ENCODE measurements at regions not wholly inside any gene's neighbourhood (a gene's known extent, or its start where the extent isn't known, plus 50 kb on each side); places are given as distances from the start of the nearest gene placed in this dataset.
"Not testable (repeated sequence)": the region's sequence is repeated elsewhere in the genome, so short reads cannot be mapped to it uniquely, and the experiment has no call there.

DNA sequence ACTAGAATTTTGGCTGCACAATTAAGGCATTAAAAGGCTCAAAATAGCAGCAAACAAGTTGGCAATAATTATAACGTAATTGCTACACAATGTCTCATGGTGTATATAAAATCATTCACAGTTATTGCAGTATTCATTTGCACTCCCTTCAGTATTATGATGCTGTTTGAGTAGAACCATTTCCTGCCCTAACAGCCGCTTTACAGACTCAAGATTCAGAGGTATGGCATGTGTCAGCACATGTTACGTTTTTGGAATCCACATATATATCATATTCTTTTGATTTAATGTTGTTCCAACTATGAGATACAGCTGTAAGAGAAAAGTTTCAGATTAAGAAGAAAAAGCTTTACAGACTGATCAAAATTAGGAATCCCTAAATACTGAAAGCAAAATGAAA is 56.3 kb upstream of the NCKAP5 start:
- no peak for DNase-seq (ENCODE audit: low read depth in 2 of 2)

DNA sequence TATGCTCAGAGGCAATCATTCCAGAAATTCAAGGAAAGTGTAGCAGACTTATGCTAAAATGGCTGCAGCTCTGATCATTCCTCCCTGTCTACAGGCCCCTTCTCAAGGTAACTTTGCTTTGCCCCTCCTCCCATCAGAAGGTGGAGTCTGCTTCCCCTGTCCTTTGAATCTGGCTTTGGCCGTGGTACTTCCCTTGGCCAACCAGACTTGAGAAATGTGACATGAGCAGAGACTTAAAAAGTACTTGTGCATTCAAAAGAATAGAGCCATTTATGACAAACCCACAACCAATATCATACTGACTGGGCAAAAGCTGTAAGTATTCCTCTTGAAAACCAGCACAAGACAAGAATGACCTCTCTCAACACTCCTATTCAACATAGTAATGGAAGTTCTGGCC is 59.5 kb upstream of the NCKAP5 start:
- DNase-seq (ENCODE audit: low read depth in 2 of 2), result no peak

DNA sequence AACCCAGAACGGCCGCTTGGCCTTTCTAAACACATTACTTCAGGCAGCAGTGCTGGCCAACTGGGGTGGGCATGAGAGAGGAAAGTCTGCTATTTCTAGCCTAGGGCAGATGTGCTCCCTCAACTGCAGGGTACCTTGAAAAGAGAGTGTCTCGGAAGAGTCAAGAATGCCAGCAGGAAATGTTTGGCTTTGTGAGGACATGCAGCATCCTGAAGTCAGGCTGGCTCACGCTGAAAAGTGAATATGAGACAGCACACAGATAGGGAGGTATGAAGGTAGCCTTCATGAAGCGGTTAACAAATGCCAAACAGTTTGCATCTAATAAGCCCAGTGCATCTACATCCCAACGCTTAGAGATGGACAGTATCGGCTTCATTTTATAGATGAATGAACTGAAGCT is 65.0 kb upstream of the NCKAP5 start:
- no peak for DNase-seq (ENCODE audit: low read depth in 2 of 2)

DNA sequence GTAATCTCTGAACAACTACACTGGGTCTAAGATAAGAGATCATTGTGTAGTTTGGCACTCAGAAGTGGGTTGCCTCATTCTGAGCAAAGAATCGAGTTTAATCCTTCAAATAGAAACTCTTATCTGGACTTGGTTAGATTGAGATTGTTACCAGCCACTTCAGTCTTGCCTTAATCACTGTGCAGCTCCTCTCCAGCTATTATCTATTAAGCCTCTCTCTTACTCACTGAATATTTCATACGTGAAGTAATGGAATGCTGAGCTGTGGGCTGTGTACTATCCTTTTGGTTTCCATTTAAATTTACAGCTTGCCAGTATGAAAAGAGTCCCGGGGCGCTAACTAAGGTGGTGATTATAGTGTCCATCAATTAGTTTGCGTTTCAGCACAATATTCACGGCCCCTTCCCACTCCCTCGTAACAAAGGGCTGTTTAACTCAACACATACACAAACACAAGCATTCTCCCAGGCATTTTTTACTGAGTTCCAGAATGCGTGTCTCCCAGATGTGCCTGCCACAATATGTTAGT is 65.7 kb upstream of the NCKAP5 start:
- no peak for DNase-seq (ENCODE audit: low read depth in 2 of 2)

DNA sequence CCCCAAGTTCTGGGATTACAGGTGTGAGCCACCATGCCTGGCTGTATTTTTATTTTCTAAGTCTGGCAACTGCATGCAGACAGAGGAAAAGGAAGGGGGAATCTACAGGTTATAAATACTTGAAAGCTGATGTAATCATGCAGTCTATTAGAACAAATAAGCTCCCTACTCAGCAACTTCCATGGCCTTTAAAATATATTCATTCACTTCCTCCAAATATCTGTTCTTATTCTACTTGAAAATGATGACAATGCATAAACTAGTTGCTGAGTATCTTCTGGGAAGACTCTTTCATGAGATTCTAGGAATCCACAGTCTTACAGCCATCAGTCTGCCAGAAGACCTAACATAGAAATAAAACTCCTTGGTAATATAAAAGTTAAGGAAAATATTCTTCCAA is 66.9 kb upstream of the NCKAP5 start:
- no peak for DNase-seq (ENCODE audit: low read depth in 2 of 2)

DNA sequence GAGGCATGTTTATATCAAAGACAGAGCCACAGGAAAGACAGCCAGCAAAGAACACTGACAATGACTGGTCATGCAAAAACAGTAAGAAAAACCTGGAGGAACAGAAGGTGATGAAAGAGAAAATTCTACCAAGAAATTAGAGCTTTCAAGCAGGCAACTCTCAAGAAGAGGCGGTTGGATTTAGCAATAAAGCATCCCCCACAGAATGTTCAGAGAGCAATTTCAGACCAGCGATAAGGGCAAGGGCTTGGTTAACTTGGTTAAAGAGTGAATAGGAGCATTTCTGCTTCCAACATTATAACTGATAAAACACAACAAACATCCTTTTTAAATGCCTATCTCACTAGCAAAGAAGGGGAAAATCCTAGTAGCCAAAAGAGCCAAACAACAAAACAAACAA is 68.0 kb upstream of the NCKAP5 start:
- no peak for DNase-seq (ENCODE audit: low read depth in 2 of 2)

DNA sequence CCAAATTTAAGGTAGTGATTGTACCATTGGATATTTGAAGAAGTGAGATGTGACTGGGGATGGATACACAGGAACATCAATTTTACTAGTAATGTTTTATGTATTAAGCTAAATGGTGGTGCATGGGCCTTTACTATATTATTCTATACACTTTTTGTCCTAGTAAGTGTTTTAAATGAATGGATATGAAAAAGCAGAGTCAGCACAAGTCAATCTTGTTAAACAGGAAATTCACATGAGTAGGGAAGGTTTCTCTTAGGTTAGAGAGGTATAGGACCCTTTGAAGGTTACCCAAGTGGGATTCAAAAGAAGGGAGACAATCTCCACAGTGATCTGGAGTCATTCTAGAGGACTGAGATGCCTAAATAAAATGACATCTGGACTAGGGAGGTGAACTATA is 71.8 kb upstream of the NCKAP5 start:
- DNase-seq (ENCODE audit: low read depth in 2 of 2), result no peak

DNA sequence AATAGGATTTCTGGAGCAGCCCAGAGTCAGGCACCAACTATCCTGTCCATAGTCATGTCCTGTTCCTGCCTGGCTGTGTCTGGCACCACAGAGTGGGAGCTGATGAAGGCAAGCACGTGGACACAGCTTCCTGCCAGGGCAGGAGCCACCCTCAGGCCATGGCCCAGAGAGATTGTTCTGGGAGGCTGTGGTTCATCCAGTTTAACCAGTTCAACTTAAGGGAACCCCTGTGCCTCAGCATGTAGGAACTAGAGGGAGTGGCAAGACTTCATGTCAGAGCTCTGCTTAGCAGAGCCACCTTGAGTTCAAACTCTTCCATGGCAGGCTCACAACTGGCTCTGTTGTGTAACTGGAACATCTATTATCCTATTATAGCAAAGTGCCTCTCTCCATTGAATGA is 73.2 kb upstream of the NCKAP5 start:
- DNase-seq (ENCODE audit: low read depth in 2 of 2), result no peak

DNA sequence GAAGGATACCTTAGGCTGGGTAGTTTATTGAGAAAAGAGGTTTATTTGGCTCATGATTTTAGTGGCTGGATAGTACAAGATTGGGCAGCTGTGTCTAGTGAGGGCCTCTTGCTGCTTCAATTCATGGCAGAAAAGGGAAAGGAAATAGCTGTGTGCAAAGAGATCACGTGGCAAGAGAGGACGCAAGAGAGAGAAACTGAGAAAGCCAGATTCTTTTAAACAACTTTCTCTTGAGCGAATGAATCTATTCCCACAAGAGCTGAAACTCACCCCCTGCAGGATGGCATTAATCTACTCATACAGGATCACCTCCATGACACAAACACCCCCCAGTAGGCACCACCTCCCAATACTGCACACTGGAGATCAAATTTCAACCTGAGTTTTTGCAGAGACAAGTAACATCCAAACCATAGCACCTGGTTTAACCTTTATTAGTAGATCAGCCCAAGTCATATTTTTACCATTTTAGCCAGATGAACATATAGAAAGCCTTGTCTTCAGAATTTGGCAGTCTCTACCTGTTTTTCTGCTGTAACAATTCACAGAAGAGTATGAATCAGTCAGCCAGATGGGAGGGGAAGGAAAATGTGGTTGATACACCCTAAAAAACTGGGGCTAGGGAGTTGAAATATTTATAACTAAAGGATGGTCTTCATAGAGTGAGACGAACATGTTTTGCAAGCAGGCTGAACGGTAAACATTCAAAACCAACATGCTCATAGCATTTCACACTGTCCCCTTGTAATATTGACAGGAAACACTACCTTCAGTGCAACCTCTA is 73.9 kb upstream of the NCKAP5 start:
- DNase-seq (ENCODE audit: low read depth in 2 of 2), result no peak

DNA sequence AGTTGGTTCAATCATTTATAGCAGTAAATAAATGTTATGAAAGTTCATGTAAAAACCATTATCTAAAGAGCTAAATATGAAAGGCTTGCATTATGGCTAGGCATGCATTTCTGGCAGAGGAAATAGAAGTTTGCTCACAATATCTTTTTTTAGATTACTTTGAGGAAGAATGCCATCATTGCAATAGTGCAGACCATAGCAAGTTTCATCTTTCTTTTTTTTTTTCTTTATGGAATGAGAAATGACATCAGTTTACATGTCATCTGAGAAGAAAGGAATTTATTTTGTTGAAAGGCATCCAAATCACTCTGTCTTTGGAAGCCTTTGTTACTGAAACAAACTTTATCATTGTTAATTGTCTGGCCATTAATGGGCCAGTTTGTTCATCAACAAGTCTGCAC is 74.5 kb upstream of the NCKAP5 start:
- no peak for DNase-seq (ENCODE audit: low read depth in 2 of 2)

DNA sequence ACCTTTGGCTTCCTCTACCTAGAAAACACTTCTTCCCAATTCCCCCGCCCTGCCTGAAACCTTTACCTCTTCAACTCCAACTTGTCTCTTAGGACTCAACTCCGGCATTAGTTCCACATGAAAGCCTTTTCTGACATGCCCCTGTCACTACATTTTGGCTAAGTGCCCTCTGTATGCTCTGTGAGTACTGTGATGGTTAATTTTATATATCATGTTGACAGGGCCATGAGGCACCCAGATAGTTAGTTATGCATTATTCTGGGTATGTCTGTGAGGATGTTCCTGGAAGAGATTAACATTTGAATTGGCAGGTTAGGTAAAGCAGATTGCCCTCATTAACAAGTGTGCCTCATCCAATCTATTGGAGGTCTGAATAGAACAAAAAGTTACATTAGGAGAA is 75.6 kb upstream of the NCKAP5 start:
- DNase-seq (ENCODE audit: low read depth in 2 of 2), result no peak

DNA sequence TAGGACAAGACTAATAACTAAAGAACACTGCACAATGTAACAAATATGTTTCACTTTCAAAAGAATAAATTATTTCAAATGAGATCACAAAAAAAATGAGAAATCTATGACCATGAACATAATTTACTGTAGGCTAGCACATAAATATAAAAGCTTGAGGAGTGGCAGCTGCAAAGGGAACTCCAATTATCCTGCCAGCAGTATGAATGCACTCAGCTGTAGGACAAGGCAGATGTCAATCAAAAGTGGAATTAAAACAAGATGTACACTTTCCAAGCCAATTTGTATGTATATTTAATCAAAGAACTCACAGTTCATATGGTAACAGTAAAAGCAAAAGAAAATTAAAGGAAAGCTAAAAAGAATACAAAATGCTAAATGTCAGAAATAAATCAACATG is 76.6 kb upstream of the NCKAP5 start:
- no peak for DNase-seq (ENCODE audit: low read depth in 2 of 2)

DNA sequence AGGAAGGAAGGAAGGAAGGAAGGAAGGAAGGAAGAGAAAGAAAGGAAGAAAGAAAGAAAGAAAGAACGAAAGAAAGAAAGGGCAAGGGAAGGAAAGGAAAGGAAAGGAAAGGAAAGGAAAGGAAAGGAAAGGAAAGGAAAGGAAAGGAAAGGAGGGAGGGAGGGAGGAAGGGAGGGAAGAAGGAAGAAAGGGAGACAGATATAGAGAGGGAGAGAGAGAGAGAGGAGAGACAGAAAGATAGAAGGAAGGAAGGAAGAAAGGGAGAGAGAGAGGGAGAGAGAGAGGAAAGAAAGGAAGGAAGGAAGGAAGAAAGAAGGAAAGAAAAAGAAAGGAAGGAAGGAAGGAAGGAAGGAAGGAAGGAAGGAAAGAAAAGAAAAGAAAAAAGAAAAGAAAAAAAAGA is 79.1 kb upstream of the NCKAP5 start:
- not testable (repeated sequence) for DNase-seq (ENCODE audit: low read depth in 2 of 2)

DNA sequence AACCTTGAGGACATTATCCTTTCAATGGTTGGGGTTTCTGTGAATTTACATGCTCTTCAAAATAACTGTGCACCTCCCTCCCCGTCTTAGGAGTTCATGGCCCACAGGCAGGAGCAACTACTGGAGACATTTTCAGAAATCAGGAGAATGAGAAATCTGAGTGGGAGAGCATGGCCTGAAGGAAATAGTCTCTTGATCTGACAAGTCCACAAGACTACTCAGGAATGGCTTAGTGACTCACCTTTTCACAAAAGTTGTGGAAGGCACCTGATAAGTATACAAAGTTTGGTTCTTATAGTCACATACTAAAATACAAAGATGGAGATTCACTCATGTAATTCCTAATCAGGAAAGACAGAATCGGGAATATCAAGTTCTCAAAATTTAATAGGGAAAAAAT is 83.6 kb upstream of the NCKAP5 start:
- DNase-seq (ENCODE audit: low read depth in 2 of 2), result no peak

DNA sequence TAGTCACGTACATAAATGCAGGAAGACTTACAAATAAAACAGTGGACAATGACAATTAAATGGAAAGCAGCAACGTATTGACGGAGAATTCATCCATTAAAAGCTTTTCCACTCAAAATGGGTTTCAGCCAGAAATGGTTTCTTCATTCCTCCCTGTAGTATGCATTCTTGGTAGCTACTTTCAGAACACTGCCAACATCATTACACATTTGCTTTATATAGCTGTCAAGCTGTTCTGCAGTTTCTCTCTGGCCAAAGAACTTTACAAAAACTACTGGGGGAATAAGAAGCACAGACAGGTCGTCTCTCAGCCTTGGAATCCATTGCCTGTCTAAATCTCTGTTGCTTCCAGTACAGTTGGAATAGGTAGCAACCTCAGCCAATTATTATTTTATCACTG is 84.1 kb upstream of the NCKAP5 start:
- no peak for DNase-seq (ENCODE audit: low read depth in 2 of 2)

DNA sequence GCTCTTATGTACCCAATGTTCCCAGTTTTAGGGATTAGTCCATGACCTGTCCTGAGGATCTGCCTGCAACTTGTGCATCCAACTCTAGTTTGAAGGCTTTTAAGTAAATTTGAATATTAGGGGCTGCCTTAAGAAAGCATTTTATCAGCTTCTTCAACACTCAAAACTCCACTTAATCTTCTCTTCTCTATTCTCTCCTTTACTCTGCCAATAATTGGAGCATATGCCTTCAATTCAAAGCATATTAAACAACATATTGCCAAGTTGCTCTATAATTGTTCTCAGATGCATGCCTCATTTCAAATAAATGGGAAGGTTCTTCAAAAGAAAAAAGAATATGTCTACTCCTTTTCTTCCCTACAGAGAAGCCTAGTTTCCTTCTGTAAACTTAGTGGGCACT is 84.8 kb upstream of the NCKAP5 start:
- DNase-seq (ENCODE audit: low read depth in 2 of 2), result no peak

DNA sequence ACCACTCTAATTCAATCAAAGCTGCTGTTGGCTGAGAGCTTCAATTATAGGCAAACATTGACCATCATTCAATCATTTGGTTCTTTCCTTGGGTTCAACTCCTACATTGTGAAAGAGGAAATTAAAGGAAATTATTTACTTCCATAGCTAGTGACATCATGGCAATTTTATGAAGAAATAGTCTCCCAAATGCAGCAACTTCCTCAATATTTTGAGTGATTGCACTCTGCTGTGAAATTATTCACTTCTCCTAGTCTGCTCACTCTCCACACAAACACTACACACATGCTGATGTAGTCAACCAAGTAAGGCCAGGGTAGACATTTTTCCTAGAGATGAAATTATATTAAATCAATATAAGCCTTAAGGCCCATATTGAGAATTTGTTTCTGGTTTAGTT is 86.7 kb upstream of the NCKAP5 start:
- no peak for DNase-seq (ENCODE audit: low read depth in 2 of 2)

DNA sequence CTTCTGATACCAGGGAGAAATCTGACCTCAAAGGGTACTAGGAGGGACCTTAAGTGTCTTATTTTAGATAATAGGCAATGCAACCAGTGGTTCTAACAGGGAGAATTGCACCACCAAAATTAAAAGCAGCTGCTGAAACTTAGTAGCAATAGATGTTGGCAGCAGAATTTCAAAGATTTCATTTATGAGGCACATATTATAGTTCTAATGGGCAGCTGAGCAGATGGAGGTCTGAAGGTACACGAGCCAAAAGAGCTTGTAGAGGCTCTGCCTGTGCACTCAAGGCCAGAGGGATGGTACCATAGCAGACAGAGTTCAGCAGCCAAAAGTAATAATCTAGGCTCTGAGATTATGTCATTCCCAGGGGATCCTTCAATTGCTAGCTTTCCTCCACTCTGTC is 87.3 kb upstream of the NCKAP5 start:
- no peak for DNase-seq (ENCODE audit: low read depth in 2 of 2)

DNA sequence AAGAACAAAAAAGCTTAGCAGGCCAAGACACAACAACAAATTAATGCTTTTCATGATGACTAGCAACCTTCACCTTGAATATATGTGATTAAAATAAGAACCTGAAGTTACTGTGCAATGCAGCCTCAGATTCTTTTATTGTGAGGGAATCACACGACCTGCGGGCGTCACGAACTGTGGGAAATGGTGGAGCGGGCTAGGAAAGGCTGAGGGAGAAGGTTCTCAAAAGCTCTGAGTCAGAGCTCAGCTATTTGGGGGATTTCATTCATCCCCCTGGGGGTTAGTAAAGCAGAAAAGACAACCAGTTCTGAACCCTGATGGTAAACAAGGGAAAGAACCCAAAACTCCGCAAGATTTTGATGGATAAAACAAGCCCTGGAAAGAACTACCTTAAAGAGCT is 89.3 kb upstream of the NCKAP5 start:
- peak in 1 of 2 donors; percentile 5 for DNase-seq (ENCODE audit: low read depth in 2 of 2)

DNA sequence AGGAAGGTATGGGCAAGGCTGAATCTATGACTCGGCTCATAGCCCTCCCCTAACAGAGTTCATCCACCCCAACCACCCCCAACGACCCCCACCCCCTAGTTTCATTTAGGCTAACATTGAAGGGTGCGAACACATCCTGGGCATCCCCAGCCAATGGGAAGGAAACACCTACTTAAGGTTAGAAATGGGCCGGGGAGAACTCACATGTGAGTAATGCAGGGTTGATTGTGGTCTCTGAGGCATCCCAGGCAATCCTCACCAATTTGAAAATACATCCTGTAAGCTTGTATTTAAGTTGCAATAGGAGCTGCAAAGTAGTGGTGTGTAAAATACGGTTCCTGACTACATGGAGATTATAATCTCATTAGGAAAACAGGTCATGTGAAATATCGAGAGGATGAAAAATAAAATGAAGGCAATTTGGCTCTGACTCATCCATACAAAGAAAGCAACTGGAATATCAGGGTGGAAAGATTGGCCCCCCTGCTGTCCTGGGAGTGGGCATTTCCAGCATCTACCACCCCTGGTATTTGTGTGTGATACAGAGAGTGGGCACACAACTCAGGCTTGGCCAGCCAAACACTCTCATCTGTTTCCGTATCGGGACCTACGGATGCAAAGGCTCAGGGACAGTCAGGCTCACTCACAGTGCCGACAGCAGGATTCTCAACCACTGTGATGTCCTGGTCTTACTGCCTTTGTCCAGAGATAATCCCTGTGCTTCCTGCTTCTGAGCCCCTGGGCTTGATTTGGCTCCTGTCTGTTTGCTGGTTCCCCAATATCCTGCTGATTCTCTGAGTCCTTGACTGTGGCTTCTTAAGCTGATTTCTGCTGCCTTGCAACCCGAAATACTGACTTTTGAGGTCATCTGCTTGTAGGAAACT is 90.0 kb upstream of the NCKAP5 start:
- peak in 1 of 2 donors; percentile 25 for DNase-seq (ENCODE audit: low read depth in 2 of 2)

DNA sequence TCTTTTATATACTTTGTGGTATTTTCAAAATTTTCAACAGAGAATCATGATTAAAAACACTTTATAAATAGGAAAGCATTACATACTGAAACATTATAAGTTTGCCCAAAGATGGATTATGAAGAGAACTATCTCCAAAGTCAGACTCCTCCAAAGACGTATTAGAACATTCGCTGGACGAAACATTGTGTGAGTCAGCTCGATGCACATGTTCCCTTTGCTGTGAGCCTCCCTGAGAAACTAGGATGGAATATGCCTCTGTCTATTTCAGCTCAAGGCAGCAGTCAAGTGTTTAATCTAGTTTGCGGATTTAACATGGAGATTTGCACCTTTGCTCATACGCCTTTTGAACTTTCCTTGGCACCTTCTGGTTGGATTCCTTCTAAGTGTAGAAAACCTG is 92.2 kb upstream of the NCKAP5 start:
- no peak for DNase-seq (ENCODE audit: low read depth in 2 of 2)

DNA sequence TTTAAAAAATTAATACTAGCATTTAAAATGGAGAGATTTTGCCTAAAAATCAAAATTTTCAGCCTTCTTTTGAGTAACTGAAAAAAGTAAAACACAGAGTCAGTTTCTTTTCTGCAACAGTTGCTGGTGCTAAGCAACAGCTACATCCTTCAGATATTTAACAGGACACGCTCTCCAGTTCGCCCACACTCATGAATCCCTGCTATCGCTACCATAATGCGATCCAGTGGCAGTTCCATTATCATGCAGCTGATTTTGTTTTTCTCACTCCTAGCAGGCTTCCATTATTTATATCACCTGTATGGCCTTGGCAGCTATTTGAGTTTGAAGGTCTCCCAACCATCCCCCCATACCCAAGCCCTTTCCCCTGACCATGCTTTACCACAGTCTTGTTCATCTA is 93.1 kb upstream of the NCKAP5 start:
- no peak for DNase-seq (ENCODE audit: low read depth in 2 of 2)

DNA sequence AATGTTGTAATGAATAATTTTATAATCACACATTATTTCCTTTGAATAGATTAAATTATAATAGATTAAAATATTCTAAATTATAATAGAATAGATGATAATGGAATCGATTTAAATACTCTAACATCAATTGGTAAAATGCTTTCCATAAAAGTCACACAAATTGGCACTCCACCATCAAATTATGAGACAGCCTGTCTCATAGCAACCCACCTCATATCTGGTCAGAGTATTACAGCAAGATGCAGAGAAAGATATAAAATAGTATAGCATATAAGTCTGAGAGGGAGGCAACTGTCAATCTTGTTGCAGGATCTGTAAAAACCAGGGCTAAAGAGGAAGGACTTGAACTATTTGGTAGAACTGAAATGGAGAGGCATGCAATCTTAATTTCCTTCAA is 98.4 kb upstream of the NCKAP5 start:
- DNase-seq (ENCODE audit: low read depth in 2 of 2), result no peak

Data from dermis microvascular lymphatic vessel endothelial cell (primary cell).